Activated T-cell treated with anti-CD3 and anti-CD28 coated beads, Interleukin-2, amount 50 U/mL, for 4 hours (primary cell): ENCODE measurements at regions not wholly inside any gene's neighbourhood (a gene's known extent, or its start where the extent isn't known, plus 50 kb on each side); places are given as distances from the start of the nearest gene placed in this dataset.

ENCODE experiments used
- ATAC-seq, 2 donors: fragments of 200-7000 bp; cut with Tn5 transposase; one replicate each; pipeline ENCODE4 v1.10.0; 2021
- DNase-seq: peaks from one replicate; pipeline ENCODE4 v3.0.0-alpha.2; 2020
- H3K27me3 Mint-ChIP-seq: one replicate; pipeline ENCODE4 v1.8.0; 2021; ENCODE audit warnings: low read depth, mixed read lengths
- H3K36me3 Mint-ChIP-seq: one replicate; pipeline ENCODE4 v1.8.0; 2022; ENCODE audit warnings: mixed read lengths; ENCODE audit not compliant: insufficient read depth
- H3K4me1 Mint-ChIP-seq: one replicate; pipeline ENCODE4 v1.8.0; 2021; ENCODE audit warnings: low read depth, mixed read lengths
- H3K4me3 Mint-ChIP-seq: one replicate; pipeline ENCODE4 v1.8.0; 2021; ENCODE audit warnings: mild to moderate bottlenecking, moderate library complexity, mixed read lengths
- H3K9me3 Mint-ChIP-seq: one replicate; pipeline ENCODE4 v1.8.0; 2021; ENCODE audit warnings: mixed read lengths

GRCh38 chr4:31655328-31655727 is 935.2 kb downstream of the PCDH7 start:
- Mint-ChIP-seq H3K27me3 (no peaks in the 10 kb centered on the region), H3K36me3 (no peaks in the 10 kb centered on the region), H3K4me3 (no peak overlapping the region), H3K9me3 (peaks cover 12% of the 10 kb centered on the region), H3K4me1 (no peaks in the 10 kb centered on the region)
- DNase-seq (no peak), ATAC-seq (no peak)

DNA sequence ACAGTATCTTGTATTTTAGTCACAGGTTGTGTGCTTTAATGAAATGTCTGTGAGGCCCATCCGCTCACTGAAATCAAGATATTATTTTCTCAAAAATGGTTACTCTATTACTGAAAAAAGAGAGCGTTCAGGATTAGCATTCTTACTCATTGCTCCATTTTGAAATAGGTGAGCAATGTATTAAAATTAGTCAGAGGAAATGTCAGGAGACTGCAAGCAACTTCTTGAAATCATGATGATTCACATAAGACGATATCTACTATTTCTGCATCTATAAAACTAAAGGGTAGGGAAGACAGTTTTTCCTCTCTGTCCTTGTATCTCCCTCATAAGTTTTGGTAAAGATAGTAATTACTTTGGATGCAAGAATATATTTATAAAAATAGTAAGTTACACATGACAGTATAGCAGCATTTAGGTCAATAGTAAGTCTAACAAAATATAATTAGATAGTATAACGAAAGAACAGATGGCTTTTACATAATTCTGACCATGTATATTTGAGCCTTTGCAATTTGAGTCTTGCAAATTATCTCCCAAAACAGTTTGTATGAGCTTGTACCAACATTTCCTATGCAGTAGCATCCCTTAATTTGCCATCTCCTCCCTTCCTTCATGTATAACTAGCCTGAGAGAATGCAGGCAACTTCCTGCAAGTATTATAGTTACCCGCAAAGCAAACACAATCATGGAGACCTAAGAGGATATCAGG is 937.8 kb downstream of the PCDH7 start:
- ATAC-seq (no peak), DNase-seq (no peak)
- Mint-ChIP-seq H3K4me3 (no peak overlapping the region), H3K4me1 (no peaks in the 10 kb centered on the region), H3K9me3 (peaks cover 7% of the 10 kb centered on the region), H3K27me3 (no peaks in the 10 kb centered on the region), H3K36me3 (no peaks in the 10 kb centered on the region)

DNA sequence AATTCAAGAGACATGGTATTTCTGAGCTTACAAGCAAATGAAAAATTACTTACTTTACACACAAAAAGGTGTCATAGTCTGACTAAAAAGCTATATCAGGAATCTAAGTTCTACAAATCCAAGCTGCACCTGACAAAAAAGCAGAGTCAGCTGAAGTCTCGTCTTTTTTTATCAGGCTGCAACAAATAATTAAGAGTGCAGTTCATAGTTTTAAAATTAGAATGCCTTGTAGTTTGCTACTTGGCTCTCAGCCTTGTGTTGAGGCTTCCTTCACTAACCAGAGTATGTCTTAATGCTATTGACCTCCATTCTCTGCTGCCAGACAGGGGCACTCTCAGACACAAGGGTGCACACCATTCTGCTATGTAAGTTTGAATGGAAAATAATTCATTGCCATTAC is 940.7 kb downstream of the PCDH7 start:
- DNase-seq (no peak), ATAC-seq (no peak)
- H3K9me3 Mint-ChIP-seq, result peaks cover 11% of the 10 kb centered on the region
- no peaks in the 10 kb centered on the region for H3K36me3 Mint-ChIP-seq
- H3K27me3 Mint-ChIP-seq, result no peaks in the 10 kb centered on the region
- no peaks in the 10 kb centered on the region for H3K4me1 Mint-ChIP-seq
- no peak overlapping the region for H3K4me3 Mint-ChIP-seq

DNA sequence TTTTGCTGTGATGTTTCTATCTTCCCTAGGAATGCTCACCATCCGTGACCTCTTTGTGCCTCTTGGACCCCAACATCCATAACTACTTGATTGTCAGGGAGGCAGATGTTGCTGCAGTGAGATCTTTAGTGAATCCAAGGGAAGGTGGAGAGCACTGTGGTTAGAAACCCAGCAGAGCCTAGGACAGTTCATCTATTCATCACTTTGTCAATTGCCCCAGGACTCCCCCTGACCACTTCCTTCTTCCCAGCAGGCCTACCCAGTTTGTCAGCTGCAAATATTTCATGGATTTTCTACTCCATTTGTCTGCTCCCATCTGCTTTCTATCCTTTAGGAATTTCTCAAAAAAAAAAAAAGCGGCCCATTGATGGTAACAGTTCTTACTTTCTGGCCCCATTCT is 942.8 kb downstream of the PCDH7 start:
- DNase-seq (no peak), ATAC-seq (no peak)
- Mint-ChIP-seq H3K27me3 (no peaks in the 10 kb centered on the region), H3K4me1 (no peaks in the 10 kb centered on the region), H3K4me3 (no peak overlapping the region), H3K9me3 (peaks cover 8% of the 10 kb centered on the region), H3K36me3 (no peaks in the 10 kb centered on the region)

DNA sequence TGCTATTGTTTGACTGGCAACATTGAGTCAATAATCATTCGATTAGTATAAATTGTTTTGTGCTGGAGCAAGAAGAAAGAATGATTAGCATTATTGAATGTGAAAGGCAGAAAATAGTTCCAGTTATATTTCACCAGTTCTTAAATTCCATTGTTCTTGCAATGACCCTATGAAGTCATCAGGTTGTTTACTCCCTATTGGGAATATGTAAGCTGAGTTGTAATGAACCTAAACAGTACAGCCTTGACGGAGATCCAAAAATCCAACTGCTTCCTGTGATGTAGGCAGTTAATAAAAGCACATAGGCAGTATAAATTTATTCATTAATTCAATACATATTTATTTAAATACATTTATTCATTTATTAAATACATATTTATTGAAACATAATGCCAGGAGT is 947.5 kb downstream of the PCDH7 start:
- no peak for ATAC-seq
- peaks cover 12% of the 10 kb centered on the region for H3K9me3 Mint-ChIP-seq
- no peak overlapping the region for H3K4me3 Mint-ChIP-seq
- DNase-seq, result no peak
- no peaks in the 10 kb centered on the region for H3K27me3 Mint-ChIP-seq
- H3K4me1 Mint-ChIP-seq, result no peaks in the 10 kb centered on the region
- H3K36me3 Mint-ChIP-seq, result no peaks in the 10 kb centered on the region

DNA sequence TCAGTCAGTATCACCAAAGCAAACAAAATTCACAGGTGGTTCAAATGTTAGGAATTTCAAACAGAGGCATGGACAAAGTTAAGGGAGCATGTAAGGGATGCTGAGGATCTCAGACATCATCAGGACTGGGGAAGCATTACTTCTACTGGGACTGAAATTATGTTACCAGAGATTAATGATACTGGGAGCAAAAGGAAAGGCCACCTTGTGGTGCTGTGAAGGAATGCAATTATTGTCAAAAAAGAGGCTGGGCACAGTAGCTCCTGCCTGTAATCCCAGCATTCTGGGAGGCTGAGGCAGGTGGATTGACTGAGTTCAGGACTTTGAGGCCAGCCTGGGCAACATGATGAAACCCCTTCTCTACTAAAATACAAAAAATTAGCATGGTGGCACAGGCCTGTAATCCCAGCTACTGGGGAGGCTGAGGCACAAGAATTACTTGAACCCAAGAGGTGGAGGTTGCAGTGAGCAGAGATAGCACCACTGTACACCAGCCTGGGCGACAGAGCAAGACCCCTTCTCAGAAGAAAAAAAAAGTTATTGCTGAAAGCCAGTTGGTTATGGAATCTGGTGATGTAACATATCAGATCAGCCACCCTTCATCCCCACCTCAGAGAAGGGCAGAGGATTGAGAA is 954.3 kb downstream of the PCDH7 start:
- ATAC-seq (no peak), DNase-seq (no peak)
- Mint-ChIP-seq H3K36me3 (no peaks in the 10 kb centered on the region), H3K9me3 (peaks cover 5% of the 10 kb centered on the region), H3K27me3 (no peaks in the 10 kb centered on the region), H3K4me3 (no peak overlapping the region), H3K4me1 (no peaks in the 10 kb centered on the region)

GRCh38 chr4:31678356-31678755 is 958.2 kb downstream of the PCDH7 start:
- Mint-ChIP-seq H3K27me3 (no peaks in the 10 kb centered on the region), H3K36me3 (no peaks in the 10 kb centered on the region), H3K9me3 (peaks cover 10% of the 10 kb centered on the region), H3K4me1 (no peaks in the 10 kb centered on the region), H3K4me3 (no peak overlapping the region)
- no peak for ATAC-seq
- DNase-seq, result no peak

DNA sequence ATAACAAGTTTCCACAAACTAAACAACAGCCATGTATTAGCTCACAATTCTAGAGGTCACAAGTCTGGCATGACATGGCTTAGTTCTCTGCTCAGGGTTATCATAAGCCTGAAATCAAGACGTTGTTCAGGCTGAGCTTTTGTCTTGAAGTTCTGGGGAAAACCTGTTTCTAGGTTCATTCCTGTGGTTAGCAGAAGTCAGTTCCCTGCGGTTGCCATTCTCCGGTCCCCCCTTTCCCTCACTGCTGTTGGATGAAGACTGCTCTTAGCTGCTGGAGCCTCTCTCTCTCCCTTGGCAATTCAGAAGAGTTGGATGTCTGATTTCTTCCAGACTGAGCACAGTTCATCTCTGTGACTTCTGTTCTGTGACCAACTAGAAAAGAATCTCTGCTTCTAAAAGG is 962.6 kb downstream of the PCDH7 start:
- Mint-ChIP-seq H3K4me1 (no peaks in the 10 kb centered on the region), H3K4me3 (no peak overlapping the region), H3K27me3 (no peaks in the 10 kb centered on the region), H3K9me3 (peaks cover 14% of the 10 kb centered on the region), H3K36me3 (no peaks in the 10 kb centered on the region)
- DNase-seq (no peak), ATAC-seq (no peak)

- H3K27me3 Mint-ChIP-seq, result no peaks in the 10 kb centered on the region
- no peaks in the 10 kb centered on the region for H3K4me1 Mint-ChIP-seq
- no peak overlapping the region for H3K4me3 Mint-ChIP-seq
- peaks cover 5% of the 10 kb centered on the region for H3K9me3 Mint-ChIP-seq
- no peaks in the 10 kb centered on the region for H3K36me3 Mint-ChIP-seq
- no peak for DNase-seq
- no peak for ATAC-seq
Observed at GRCh38 chr4:31687717-31688342, 967.7 kb downstream of the PCDH7 start.

- ATAC-seq (no peak), DNase-seq (no peak)
- Mint-ChIP-seq H3K4me3 (no peak overlapping the region), H3K27me3 (no peaks in the 10 kb centered on the region), H3K36me3 (no peaks in the 10 kb centered on the region), H3K4me1 (no peaks in the 10 kb centered on the region), H3K9me3 (peaks cover 8% of the 10 kb centered on the region)
Observed at GRCh38 chr4:31692399-31692940, 972.3 kb downstream of the PCDH7 start.

- Mint-ChIP-seq H3K4me3 (no peak overlapping the region), H3K4me1 (no peaks in the 10 kb centered on the region), H3K27me3 (no peaks in the 10 kb centered on the region), H3K9me3 (peaks cover 18% of the 10 kb centered on the region), H3K36me3 (no peaks in the 10 kb centered on the region)
- no peak for ATAC-seq
- DNase-seq, result no peak
Observed at GRCh38 chr4:31701256-31701655, 981.1 kb downstream of the PCDH7 start.

DNA sequence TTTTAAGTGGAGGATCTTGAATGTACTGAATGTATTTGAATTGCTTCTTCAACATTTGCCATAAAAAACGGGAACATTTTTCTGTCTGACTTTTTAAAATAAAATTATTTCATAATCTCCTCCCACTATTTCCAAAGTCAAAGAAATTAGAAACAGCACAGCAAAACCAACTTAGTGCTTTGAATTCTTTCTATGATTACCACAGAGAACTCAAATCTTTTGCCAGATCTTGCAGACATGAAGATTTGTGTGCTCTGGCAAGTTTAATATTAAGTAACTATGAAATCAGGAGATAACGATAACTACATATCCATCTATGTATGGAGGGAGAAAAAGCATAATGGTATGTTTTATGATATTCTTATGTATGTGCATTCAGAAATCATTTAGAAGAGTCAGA is 982.2 kb downstream of the PCDH7 start:
- Mint-ChIP-seq H3K27me3 (no peaks in the 10 kb centered on the region), H3K36me3 (no peaks in the 10 kb centered on the region), H3K4me3 (no peak overlapping the region), H3K9me3 (peaks cover 18% of the 10 kb centered on the region), H3K4me1 (no peaks in the 10 kb centered on the region)
- DNase-seq, result no peak
- ATAC-seq, result no peak

- no peak for DNase-seq
- H3K27me3 Mint-ChIP-seq, result no peaks in the 10 kb centered on the region
- H3K36me3 Mint-ChIP-seq, result no peaks in the 10 kb centered on the region
- no peaks in the 10 kb centered on the region for H3K4me1 Mint-ChIP-seq
- peaks cover 15% of the 10 kb centered on the region for H3K9me3 Mint-ChIP-seq
- H3K4me3 Mint-ChIP-seq, result no peak overlapping the region
- ATAC-seq, result no peak
Observed at GRCh38 chr4:31714238-31714637, 994.1 kb downstream of the PCDH7 start.

GRCh38 chr4:31715302-31715701 is 995.1 kb downstream of the PCDH7 start:
- H3K9me3 Mint-ChIP-seq, result peaks cover 19% of the 10 kb centered on the region
- no peak for DNase-seq
- ATAC-seq, result no peak
- H3K27me3 Mint-ChIP-seq, result no peaks in the 10 kb centered on the region
- no peaks in the 10 kb centered on the region for H3K4me1 Mint-ChIP-seq
- no peaks in the 10 kb centered on the region for H3K36me3 Mint-ChIP-seq
- no peak overlapping the region for H3K4me3 Mint-ChIP-seq

GRCh38 chr4:31727030-31727429 is 1006.9 kb downstream of the PCDH7 start:
- Mint-ChIP-seq H3K36me3 (no peaks in the 10 kb centered on the region), H3K27me3 (no peaks in the 10 kb centered on the region), H3K4me1 (no peaks in the 10 kb centered on the region), H3K9me3 (peaks cover 8% of the 10 kb centered on the region), H3K4me3 (no peak overlapping the region)
- no peak for ATAC-seq
- DNase-seq, result no peak
